Stimulated activated CD4-positive, alpha-beta T cell treated with anti-CD3 and anti-CD28 coated beads, Interleukin-1b, Interleukin-23, amount 100 ng/mL, for 4 hours (primary cell): ENCODE measurements at regions not wholly inside any gene's neighbourhood (a gene's known extent, or its start where the extent isn't known, plus 50 kb on each side); places are given as distances from the start of the nearest gene placed in this dataset.

ENCODE experiments used
- DNase-seq, 2 donors: peaks; one replicate each; pipeline ENCODE4 v3.0.0-alpha.2; 2020; ENCODE audit warnings: low read depth in 2 of 2

GRCh38 chr10:44680764-44681163, 230.4 kb upstream of the TMEM72 start:
- DNase-seq, result no peak

DNA sequence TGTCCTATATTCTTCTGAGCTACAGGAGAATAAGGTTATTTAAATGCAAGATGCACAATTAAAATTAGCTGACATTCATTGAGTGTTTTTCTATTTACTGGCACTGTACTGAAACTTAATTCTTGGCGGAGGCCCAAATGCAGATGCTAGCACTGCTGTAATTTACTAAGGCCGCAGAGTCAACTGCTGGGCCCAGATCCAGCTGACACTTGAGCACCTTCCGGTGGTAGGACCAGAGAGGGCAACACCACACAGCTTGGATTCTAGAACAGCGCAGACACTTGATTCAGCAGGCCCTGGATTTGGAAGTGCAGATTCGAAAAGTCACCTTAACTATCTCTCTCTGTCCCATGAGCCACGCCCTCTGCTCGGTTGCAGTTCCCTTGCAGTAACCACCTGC, 228.6 kb upstream of the TMEM72 start:
- DNase-seq, result no peak

- no peak for DNase-seq
Measured at GRCh38 chr10:44684661-44685060, 226.5 kb upstream of the TMEM72 start.

- no peak for DNase-seq
Measured at GRCh38 chr10:44685220-44685619, 225.9 kb upstream of the TMEM72 start.

- no peak for DNase-seq
Measured at GRCh38 chr10:44685747-44686146, 225.4 kb upstream of the TMEM72 start.

- no peak for DNase-seq
Measured at GRCh38 chr10:44689368-44689767, 221.8 kb upstream of the TMEM72 start.

GRCh38 chr10:44696496-44696895, 214.6 kb upstream of the TMEM72 start:
- DNase-seq, result no peak

GRCh38 chr10:44697116-44697515, 214.0 kb upstream of the TMEM72 start:
- DNase-seq, result no peak

DNA sequence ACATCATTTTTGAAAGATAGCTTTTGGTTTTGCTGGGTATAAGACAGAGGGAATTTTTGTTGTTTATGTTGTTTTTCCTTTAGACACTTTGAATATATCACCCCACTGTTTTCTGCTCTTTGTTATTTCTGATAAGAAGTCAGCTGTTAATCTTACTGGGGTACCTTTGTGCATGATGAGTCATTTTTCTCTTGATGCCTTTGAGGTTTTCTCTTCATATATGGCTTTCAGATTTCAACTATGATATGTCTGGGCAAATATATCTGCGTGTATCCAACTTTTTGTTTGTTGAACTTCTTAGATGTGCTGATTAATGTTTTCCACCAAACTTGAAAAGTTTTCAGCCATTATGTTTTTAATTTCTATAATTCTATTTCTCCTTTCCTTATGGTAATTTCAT, 208.6 kb upstream of the TMEM72 start:
- DNase-seq, result no peak

DNA sequence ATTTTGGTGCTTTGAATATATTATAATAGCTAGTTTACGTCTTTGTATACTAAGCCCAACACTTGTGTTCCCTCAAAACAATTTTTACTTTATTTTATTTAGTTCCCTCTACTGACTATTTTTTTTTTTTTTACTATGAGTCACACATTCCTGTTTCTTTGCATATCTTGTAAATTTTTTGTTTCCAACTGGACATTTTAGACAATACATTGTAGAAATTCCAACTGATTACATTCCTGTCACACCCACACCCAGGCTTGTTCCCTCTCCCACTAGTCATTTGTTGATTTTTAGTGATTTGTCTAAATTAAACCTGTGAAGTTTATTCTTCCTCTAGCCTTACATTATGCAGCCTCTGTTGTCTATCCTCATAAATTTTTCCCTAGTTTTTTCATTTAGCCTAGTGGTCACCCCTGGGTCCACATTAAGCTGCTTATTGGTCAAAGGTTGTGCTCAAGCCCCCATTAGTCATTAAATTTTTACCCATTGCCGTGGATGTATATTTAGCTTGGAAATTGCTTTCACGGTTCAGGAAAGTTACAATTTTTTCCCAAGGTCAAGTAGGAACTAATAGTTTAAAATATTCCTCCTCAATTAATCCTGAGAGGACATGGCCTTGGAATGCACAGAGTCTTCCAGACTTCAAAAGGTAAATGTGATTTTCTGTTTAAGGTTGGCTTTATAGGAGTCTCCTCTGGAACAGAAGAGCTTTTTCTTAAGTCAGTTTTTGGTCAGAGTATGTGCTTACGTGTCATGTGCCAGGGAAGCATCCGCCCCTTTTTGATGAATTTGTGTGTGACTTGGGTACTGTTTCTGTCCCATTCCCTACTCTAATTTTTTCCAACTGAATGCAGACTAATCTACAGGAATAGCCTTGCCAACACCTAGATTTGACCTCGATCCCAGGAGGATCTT, 207.6 kb upstream of the TMEM72 start:
- no peak for DNase-seq

DNA sequence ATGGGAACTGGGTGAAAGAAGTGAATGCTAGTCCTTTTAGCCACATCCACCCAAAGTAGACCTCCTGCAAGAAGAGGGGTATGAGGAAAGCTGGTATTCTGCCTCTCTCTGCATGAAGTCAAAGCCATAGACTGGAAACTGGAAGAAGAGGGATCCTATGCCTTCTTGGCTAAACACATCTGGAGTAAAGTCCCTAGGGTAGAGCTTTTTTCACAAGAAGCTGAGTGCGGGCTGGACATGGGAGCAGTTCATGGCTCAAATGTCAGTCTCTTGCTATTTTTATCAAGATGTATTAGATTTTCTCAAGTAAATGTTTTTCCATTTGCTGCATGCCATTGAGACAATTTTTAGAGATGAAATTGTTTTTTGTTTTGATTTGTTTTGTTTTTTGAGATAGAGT, 206.5 kb upstream of the TMEM72 start:
- no peak for DNase-seq

DNA sequence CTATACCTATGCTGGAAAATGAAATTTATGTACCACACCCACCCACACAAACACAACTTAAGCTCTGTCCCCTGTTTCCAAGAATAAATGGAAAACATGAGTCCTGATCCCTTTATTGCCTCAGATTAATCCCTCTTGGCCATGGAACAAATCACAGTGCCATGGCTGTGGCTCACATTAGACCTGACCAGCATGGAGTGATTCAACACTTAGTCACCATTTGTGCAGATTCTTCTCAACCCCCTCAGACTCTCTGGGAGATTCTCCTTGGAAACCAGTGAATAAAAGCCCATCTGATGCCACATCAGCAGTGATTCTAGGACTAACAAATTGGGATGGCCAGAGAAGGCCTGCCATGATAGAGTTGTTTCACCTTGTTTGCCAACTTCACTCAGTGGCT, 204.4 kb upstream of the TMEM72 start:
- DNase-seq, result no peak

- DNase-seq, result no peak
Measured at GRCh38 chr10:44713307-44713706, 197.8 kb upstream of the TMEM72 start.

DNA sequence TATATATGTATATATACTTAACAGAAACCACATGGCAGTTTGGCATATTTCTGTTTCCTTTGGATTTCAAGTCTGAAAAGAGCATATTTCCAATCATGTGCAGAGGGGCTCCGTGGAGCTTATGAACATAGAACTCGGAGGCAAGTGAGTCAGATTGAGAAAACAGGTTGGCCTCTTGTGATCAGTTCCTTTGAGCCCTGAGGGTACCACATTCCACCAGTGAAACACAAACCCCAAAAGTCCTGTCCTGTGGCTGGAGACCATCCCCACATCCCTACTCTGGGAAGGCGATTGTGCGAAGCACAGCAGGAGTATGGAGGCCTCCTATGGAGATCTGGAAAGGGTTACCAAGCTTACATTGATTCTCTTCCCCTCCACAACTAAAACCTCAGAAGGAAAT, 196.7 kb upstream of the TMEM72 start:
- DNase-seq, result no peak

GRCh38 chr10:44715136-44715535, 196.0 kb upstream of the TMEM72 start:
- DNase-seq, result no peak

DNA sequence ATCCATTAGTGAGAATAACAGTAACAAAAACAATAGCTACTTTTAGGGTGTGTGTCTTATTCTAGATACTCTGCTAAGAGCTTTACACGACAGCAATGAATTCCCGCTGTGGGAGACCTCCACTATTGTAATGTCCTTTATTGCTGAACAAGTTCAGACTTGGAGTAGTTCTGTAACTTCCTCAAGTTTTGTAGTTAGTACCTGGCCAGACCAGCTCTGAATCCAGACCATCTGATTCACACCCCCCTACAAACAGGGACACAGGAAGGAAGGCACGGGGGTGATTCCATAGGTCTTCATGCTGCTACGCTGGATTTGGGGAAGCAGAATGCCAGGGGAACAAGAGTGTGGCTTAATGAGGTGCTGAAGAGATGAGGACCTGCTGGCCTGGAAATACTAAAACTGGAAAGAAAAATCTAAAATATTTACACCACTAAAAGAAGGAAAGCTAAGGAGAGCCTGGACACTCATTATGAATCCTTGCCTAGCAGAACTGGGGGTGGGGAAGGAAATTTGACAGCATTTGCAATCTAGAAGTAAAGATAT, 194.6 kb upstream of the TMEM72 start:
- DNase-seq, result no peak

GRCh38 chr10:44723082-44723481, 188.1 kb upstream of the TMEM72 start:
- no peak for DNase-seq

GRCh38 chr10:44723619-44724325, 187.4 kb upstream of the TMEM72 start:
- no peak for DNase-seq

GRCh38 chr10:44724415-44725174, 186.5 kb upstream of the TMEM72 start:
- DNase-seq, result no peak

- DNase-seq, result no peak
Measured at GRCh38 chr10:44725404-44725803, 185.7 kb upstream of the TMEM72 start.

GRCh38 chr10:44731283-44731682, 179.9 kb upstream of the TMEM72 start:
- DNase-seq, result no peak
